GM19467 (cell line): ENCODE measurements at regions not wholly inside any gene's neighbourhood (a gene's known extent, or its start where the extent isn't known, plus 50 kb on each side); places are given as distances from the start of the nearest gene placed in this dataset.

ENCODE experiments used
- ATAC-seq: cut with Tn5 transposase; IDR thresholded peaks from one replicate; pipeline ENCODE4 v1.9.1; 2021; ENCODE audit warnings: mild to moderate bottlenecking, moderate library complexity; ENCODE audit not compliant: unreplicated experiment

- ATAC-seq = no peak
These were observed 79.2 kb upstream of the CLCN4 start for GRCh38 chrX:10077425-10078188.

DNA sequence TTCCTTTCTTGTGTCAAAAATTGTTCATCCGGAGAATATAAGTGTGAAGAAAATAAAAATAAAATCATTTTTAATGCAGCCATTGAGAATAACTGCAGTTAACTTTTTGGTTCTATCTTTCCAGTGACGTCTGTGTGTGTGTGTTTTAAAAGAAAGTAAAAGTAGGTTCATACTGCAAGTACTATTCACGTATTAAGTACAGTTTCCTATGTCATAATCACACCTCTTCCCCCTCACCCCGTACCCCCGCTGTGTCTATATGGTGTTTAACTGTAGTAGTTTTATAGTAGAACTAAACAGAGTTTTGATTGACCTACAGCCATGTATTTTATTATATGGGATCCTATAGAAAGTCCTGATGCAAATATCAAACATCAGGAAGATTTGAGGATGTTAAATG, 78.5 kb upstream of the CLCN4 start:
- ATAC-seq = no peak

- ATAC-seq = no peak
These were observed 77.5 kb upstream of the CLCN4 start for GRCh38 chrX:10079231-10079630.

GRCh38 chrX:10083809-10084208, 73.0 kb upstream of the CLCN4 start:
- no peak for ATAC-seq

DNA sequence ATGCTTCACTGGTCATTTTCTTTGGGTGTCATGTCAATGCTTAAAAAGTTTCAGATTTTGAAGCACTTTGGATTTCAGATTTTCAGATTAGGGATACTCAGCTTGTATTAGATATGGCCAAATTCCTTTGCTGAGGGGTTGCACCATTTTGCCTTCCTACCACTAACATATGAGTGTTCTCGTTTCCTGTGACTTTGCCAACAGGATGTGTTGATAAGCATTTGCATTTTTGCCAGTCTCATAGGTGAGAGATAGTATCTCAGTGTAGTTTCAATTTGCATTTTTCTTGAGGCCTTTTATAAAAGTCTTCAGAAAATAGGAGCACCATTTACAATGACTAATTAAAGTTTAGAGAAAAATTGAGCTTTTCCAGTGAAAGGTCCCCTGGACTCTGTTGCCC, 71.6 kb upstream of the CLCN4 start:
- ATAC-seq = no peak

DNA sequence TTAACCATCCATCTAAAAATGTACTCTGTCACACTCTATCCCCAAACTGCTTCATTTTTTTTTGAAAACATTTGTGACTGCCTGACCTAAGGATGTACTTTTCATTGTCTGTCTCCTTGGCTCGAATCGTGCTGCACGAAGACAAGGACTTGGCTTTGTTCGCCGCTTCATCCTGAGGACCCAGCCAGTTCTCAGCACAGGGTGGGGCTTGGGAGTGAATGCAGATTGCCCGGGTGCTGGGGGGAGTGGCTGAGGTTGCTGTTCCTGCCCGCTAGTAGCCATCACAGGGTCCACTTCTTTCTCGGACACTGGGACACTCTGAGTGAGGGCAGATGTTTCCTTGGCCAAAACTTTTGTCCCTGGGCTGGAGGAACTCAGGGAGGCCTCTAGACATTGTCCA, 70.1 kb upstream of the CLCN4 start:
- no peak for ATAC-seq

- no peak for ATAC-seq
These were observed 69.4 kb upstream of the CLCN4 start for GRCh38 chrX:10087391-10087790.

DNA sequence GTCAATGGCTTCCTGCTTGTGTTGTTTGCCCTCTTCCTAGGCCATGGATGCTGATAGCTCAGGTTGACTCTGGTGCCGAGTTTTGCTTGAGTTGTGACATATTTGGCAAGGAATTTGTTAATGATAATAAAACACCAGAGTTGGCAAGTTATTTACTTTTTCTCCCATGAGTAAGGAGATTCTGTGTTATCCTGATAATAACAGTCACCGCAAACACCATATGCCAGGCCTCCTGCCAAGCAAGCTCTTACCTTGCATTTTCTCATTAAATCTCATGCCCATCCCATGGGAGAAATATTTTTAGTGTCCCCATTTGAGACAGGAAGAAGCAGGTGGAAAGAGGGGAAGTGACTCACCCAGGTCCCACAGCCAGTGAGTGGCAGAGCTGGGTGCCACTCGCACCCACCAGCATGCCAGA, 67.4 kb upstream of the CLCN4 start:
- ATAC-seq = no peak

GRCh38 chrX:10090319-10090718, 66.5 kb upstream of the CLCN4 start:
- no peak for ATAC-seq

DNA sequence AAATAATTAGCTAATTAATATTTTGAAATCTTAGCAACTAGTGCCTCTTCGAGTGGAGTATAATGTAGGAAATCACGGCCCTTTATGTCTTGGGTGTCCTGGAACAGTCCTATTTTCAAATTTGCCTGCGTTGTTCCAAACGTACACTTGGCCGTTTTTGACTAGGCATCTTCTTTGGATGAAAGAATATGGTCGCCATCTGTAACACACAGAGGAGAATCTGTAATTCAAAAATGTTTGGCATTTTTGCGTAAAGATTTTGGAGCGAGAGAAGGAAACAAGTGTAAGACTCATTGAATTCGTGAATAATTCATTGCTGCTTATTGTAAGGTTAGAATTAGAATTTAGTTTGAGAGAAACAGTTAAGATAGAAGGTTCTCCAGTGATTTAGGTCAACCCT, 61.5 kb upstream of the CLCN4 start:
- no peak for ATAC-seq

DNA sequence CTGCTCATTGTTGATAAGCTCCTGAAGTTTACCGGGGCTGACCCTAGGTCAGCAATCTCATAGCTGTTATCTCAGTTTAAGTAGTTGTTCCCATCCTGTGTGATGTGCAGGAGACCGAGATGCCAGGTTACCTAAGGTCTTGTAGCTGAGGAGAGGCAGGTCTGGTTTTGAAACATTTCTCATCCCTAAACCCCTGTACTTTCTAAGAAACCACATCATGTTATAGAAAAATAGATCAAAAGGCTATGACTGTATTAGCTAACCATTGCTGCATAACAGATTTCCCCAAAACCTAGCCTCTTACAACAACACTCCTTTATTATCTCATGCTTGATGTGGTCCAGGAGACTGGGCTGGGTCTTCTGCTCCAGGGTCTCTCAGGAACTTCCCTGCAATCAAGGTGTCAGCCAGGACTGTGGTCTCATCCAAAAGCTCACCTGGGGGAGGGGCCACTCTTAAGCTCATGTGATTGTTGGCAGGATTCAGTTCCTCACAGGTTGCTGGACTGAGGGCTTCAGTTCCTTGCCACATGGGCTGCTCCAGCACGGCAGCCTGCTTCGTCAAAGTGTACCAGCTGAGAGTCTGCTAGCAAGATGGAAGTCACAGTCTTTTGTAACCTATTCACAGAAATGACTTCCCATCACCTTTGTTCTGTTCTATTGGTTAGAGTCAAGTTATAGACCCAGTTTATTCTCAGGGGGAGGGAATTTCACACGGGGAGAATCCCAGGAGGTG, 60.9 kb upstream of the CLCN4 start:
- ATAC-seq = no peak

- ATAC-seq = peak; percentile 73
These were observed 58.5 kb upstream of the CLCN4 start for GRCh38 chrX:10098270-10098713.

DNA sequence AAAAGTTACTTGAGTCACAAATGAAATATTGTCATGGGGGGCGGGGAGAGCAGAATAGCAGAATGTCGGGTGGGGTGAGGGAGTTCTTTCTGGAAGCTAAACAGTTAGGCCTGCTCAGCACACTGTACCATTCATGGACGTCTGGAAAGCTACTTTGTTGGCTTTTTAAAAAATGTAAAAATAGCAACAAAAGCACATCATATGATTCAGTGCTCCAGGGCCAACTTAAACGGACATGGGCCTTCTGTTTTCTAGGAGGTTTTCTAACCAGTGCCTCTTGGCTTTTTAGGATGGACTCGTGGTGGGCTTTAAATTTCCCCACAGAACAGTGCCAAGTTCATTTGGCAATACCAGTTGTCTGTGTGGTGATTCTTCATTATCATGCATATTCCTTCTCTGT, 57.4 kb upstream of the CLCN4 start:
- ATAC-seq = no peak

DNA sequence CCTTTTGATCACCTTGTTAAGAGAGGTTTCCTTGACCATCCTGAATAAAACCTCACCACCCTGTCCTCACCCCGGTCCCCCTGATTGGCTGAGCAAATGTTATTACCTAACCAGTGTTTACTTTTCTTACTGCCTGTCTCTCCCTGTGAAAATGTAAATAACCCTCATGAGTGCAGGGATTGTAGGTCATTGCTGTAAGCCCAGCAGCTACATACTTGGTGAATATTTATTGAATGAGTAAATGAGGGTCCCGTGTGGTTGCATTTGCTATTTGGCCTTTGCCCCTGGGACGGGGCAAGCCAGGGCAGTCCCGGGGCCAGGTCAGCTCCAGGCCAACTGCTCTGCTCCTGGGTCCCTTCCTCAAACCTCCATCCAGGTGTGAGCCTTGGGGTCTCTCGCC, 55.5 kb upstream of the CLCN4 start:
- ATAC-seq = no peak

- ATAC-seq = no peak
These were observed 54.6 kb upstream of the CLCN4 start for GRCh38 chrX:10102046-10102704.

DNA sequence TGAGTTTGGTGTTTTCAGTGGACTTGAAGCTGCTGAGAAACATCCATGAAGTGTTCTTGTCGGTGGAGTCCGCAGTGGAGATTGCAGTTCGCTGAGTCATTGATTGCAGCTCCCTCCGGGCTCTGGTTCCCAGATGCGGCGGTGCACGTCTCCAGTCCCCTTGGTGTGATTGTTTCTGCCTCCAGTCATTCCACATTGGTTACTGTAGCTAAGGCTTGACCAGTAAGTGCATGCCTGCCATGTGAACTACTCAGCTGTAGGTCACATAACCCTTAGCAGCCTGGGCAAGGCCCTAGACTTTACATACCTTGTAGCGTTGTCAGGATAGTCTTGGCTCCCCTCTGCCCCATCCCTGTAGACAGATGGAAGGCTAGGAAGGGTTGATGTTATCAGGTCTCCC, 53.8 kb upstream of the CLCN4 start:
- no peak for ATAC-seq

- no peak for ATAC-seq
These were observed 51.7 kb upstream of the CLCN4 start for GRCh38 chrX:10104958-10105658.

GRCh38 chrX:10106806-10107205, 50.0 kb upstream of the CLCN4 start:
- peak; percentile 77 for ATAC-seq
